Endothelial cell of umbilical vein (primary cell): ENCODE measurements at regions not wholly inside any gene's neighbourhood (a gene's known extent, or its start where the extent isn't known, plus 50 kb on each side); places are given as distances from the start of the nearest gene placed in this dataset.

Experiments used
- BruUV-seq: library from RNA; stranded (reverse); fragments of 400-500 nt; replicated peaks from 2 replicates; lab custom pipeline; 2021; lab: Mats Ljungman, UMichigan
- CTCF ChIA-PET: fragments of 300-600, 350-600 bp; sonication (Branson Sonifier 250); formaldehyde crosslinking; loops from one replicate; lab custom pipeline; 2021; ENCODE audit warnings: antibody characterized with exemption, inconsistent platforms; lab: Charles Lee
- POLR2A ChIA-PET: fragments of 300-600, 350-600 bp; sonication (Branson Sonifier 250); formaldehyde crosslinking; loops from one replicate; lab custom pipeline; 2021; ENCODE audit warnings: antibody characterized with exemption, inconsistent platforms; lab: Charles Lee
- DNase-seq: peaks from one replicate; pipeline ENCODE4 v3.0.0-alpha.2; 2011; ENCODE audit warnings: low read depth, low spot score
- FAIRE-seq: peaks from 2 replicates; lab custom pipeline; 2011; peaks lifted over from hg19 to GRCh38; lab: Jason Lieb, UNC
- H2AFZ ChIP-seq: 2 replicates; pipeline ENCODE4 v1.6.0; 2012; ENCODE audit warnings: low read depth, low read length, control low read depth, inconsistent platforms
- H3K27ac ChIP-seq: 2 replicates; pipeline ENCODE4 v1.5.1; 2011; ENCODE audit warnings: low read depth, mild to moderate bottlenecking, control low read depth, low read length, moderate library complexity; ENCODE audit not compliant: insufficient read depth
- H3K27me3 ChIP-seq, 2 experiments: 2 replicates each; pipeline versions ENCODE4 v1.6.0 to v1.6.1; 2011; ENCODE audit warnings: low read length in 2 of 2, mixed read lengths in 1 of 2; ENCODE audit not compliant: control insufficient read depth in 2 of 2, insufficient read depth in 2 of 2
- H3K36me3 ChIP-seq, 2 experiments: 2 replicates in 1 of 2; 3 replicates in 1 of 2; pipeline ENCODE4 v1.5.1; 2011; ENCODE audit warnings: low read length in 2 of 2, mild to moderate bottlenecking in 1 of 2, moderate library complexity in 1 of 2; ENCODE audit not compliant: control insufficient read depth in 2 of 2, insufficient read depth in 2 of 2; ENCODE audit errors: extremely low read depth in 1 of 2
- H3K4me1 ChIP-seq: 3 replicates; pipeline ENCODE4 v1.5.1; 2011; ENCODE audit warnings: mild to moderate bottlenecking, low read length; ENCODE audit not compliant: control insufficient read depth, insufficient read depth; ENCODE audit errors: extremely low read depth
- H3K4me2 ChIP-seq: 2 replicates; pipeline ENCODE4 v1.6.1; 2011; ENCODE audit warnings: low read length, control low read depth, mixed read lengths; ENCODE audit not compliant: insufficient read depth
- H3K4me3 ChIP-seq, 3 experiments: fragments of 200-600 bp in 1 of 3; sonication (generic), shearing (Covaris generic) in 1 of 3; replicated peaks in 1 of 3; 2 replicates each; pipeline ENCODE4 v1.5.1; 2011 to 2016; ENCODE audit warnings: control low read depth in 3 of 3, low read length in 3 of 3, mild to moderate bottlenecking in 2 of 3, inconsistent platforms in 1 of 3, low read depth in 1 of 3, moderate library complexity in 1 of 3; ENCODE audit not compliant: insufficient read depth in 1 of 3
- H3K79me2 ChIP-seq: 2 replicates; pipeline ENCODE4 v1.6.0; 2012; ENCODE audit warnings: low read length, inconsistent platforms; ENCODE audit not compliant: control insufficient read depth, insufficient read depth
- H3K9ac ChIP-seq: replicated peaks from 2 replicates; pipeline ENCODE3; 2011; ENCODE audit warnings: low read length, control low read depth; ENCODE audit not compliant: insufficient read depth; ENCODE audit errors: extremely low read depth
- H3K9me1 ChIP-seq: replicated peaks from 3 replicates; pipeline ENCODE4 v1.6.0; 2011; ENCODE audit warnings: mild to moderate bottlenecking, low read length; ENCODE audit not compliant: control insufficient read depth, insufficient read depth; ENCODE audit errors: extremely low read depth
- H3K9me3 ChIP-seq: replicated peaks from 2 replicates; pipeline ENCODE4 v1.5.1; 2012; ENCODE audit warnings: low read length, inconsistent platforms; ENCODE audit not compliant: control insufficient read depth, insufficient read depth
- H4K20me1 ChIP-seq: replicated peaks from 2 replicates; pipeline ENCODE3; 2011; ENCODE audit warnings: mild to moderate bottlenecking, low read length; ENCODE audit not compliant: control insufficient read depth, insufficient read depth; ENCODE audit errors: extremely low read depth
- EZH2 ChIP-seq: IDR thresholded peaks from 2 replicates; pipeline ENCODE4 v1.6.1; 2012; ENCODE audit warnings: borderline replicate concordance, low read depth, mild to moderate bottlenecking, moderate library complexity, low read length, inconsistent platforms; ENCODE audit not compliant: severe bottlenecking
- FOS ChIP-seq: IDR thresholded peaks from 2 replicates; pipeline ENCODE4 v1.6.1; 2011; ENCODE audit warnings: mild to moderate bottlenecking, low read length, moderate library complexity, borderline replicate concordance; ENCODE audit not compliant: insufficient read depth
- GATA2 ChIP-seq: IDR thresholded peaks from 2 replicates; pipeline ENCODE4 v1.7.0; 2011; ENCODE audit warnings: low read depth, mild to moderate bottlenecking, moderate library complexity, mixed read lengths, low read length; ENCODE audit not compliant: insufficient read length, insufficient read depth
- JUN ChIP-seq: IDR thresholded peaks from 2 replicates; pipeline ENCODE4 v1.6.1; 2011; ENCODE audit warnings: borderline replicate concordance, low read depth; ENCODE audit not compliant: insufficient read length, insufficient read depth
- MYC ChIP-seq: IDR thresholded peaks from one replicate; pipeline ENCODE4 v1.6.1; 2011; ENCODE audit warnings: mild to moderate bottlenecking, low read depth, low read length
- POLR2A ChIP-seq: IDR thresholded peaks from 2 replicates; pipeline ENCODE4 v1.6.1; 2012; ENCODE audit warnings: low read depth, mild to moderate bottlenecking, control low read depth, low read length
- dilution Hi-C: fragments of 300-500 bp; cut with MboI; formaldehyde crosslinking; loops from one replicate; pipeline ENCODE4 v1.15.0; 2019; ENCODE audit warnings: low sequenced_read_pairs; ENCODE audit not compliant: extremely low pct_ligation_motif_present
- intact Hi-C: fragments of 100-400 bp; cut with micrococcal nuclease; formaldehyde crosslinking; loops from one replicate; pipeline ENCODE4 v1.10.0; 2022

- Histone ChIP-seq H3K36me3 (no peaks in the 10 kb centered on the region), H3K27me3 (peaks cover 30 to 43% of the 10 kb centered on the region in 2 experiments), H4K20me1 (no peaks in the 10 kb centered on the region), H2AFZ (no peak overlapping the region), H3K79me2 (no peaks in the 10 kb centered on the region), H3K9ac (no peak overlapping the region), H3K4me3 (peak overlapping the region in 1 of 3 experiments; percentile 14), H3K27ac (no peak overlapping the region), H3K9me3 (no peaks in the 10 kb centered on the region), H3K4me2 (no peak overlapping the region), H3K4me1 (peaks cover 2% of the 10 kb centered on the region), H3K9me1 (no peaks in the 10 kb centered on the region)
- BruUV-seq: no TSS peak
- dilution Hi-C loops: no loop called here
- intact Hi-C loops: no loop called here
- DNase-seq (no peak), FAIRE-seq (no peak)
- TF ChIP-seq FOS: no peak
- TF ChIP-seq MYC: no peak
- TF ChIP-seq GATA2: no peak
- no peak for TF ChIP-seq POLR2A
- TF ChIP-seq JUN: no peak
- TF ChIP-seq EZH2: peak; percentile 99
- ChIA-PET POLR2A (no interaction called here), CTCF (interaction anchor here (1.1 to 1.5 kb wide), 3 partner anchors 8 to 159 kb away, joined by 3 to 4 read pairs (median 3); no protein-coding TSS in a partner anchor)
These were observed 54.6 kb upstream of the POLR1H start for GRCh38 chr6:30006170-30007131.

- Histone ChIP-seq H3K4me2 (no peak overlapping the region), H3K9me3 (no peaks in the 10 kb centered on the region), H3K79me2 (no peaks in the 10 kb centered on the region), H3K27me3 (peaks cover 30 to 43% of the 10 kb centered on the region in 2 experiments), H3K36me3 (no peaks in the 10 kb centered on the region), H3K4me3 (no peak overlapping the region), H3K9me1 (no peaks in the 10 kb centered on the region), H3K27ac (no peak overlapping the region), H3K9ac (no peak overlapping the region), H2AFZ (no peak overlapping the region), H4K20me1 (no peaks in the 10 kb centered on the region), H3K4me1 (peaks cover 2% of the 10 kb centered on the region)
- DNase-seq (no peak), FAIRE-seq (no peak)
- POLR2A ChIA-PET: no interaction called here
- dilution Hi-C loops (no loop called here), intact Hi-C loops (no loop called here)
- CTCF ChIA-PET: no interaction called here
- no TSS peak for BruUV-seq
- TF ChIP-seq EZH2: peak; percentile 70
- no peak for TF ChIP-seq GATA2
These were observed 53.8 kb upstream of the POLR1H start for GRCh38 chr6:30007132-30007764.
